ENCODE measurements at regions not wholly inside any gene's neighbourhood (a gene's known extent, or its start where the extent isn't known, plus 50 kb on each side); places are given as distances from the start of the nearest gene placed in this dataset.

GRCh38 chr17:53932386-53932785, 109.7 kb downstream of the KIF2B start:
- TF ChIP-seq CTCF (conservative IDR thresholded peaks at IDR 0.05; ENCODE audit: low read depth, low read length) (no peak), BHLHE40 (IDR thresholded peaks at IDR 0.05; ENCODE audit: low read depth, low read length) (no peak), RCOR1 (IDR thresholded peaks at IDR 0.05; ENCODE audit: insufficient replicate concordance, low read length) (no peak), MAFK (IDR thresholded peaks at IDR 0.05; ENCODE audit: low read depth, low read length) (no peak), FOS (IDR thresholded peaks at IDR 0.05; ENCODE audit: low read depth, low read length) (no peak), RAD21 (IDR thresholded peaks at IDR 0.05; ENCODE audit: low read length) (no peak)

Measured in IMR-90 (cell line).